ENCODE measurements at regions not wholly inside any gene's neighbourhood (a gene's known extent, or its start where the extent isn't known, plus 50 kb on each side); places are given as distances from the start of the nearest gene placed in this dataset.

GRCh38 chr4:41438931-41439297 is 99.0 kb upstream of the LIMCH1 start:
- TF ChIP-seq CTCF (IDR thresholded peaks at IDR 0.05) (no peak), POLR2A (IDR thresholded peaks at IDR 0.05) (no peak)

Data from esophagus squamous epithelium (tissue), 4 donors.